ENCODE measurements at regions not wholly inside any gene's neighbourhood (a gene's known extent, or its start where the extent isn't known, plus 50 kb on each side); places are given as distances from the start of the nearest gene placed in this dataset.

DNA sequence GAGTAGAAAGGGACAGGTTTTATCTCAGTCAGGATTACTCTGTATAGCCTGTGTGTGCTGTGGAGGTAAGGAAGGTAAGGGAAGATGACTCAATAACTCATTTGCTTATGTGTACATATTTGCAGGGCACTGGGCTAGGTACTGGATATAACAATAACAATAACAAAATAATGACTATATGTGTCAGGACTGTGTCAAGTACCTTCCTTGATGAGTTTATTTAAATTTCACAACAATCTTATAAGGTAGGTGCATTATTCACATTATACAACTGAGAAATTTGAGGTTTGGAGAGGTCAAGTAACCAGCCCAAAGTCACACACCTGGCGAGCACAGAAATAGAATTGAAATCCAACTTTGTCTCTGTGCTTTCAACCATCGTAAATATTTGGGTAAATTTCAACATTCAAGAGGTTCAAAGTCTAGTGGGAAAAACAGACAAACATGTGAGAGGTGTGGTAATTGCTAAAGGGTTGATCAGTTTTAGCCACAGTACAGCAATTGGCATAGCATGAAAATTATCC is 131.8 kb downstream of the APIP start:
- no peak overlapping the region for H3K27ac ChIP-seq (ENCODE audit: insufficient read depth, low read length)
- in situ Hi-C loops (cut with MboI; ENCODE audit: low sequenced_read_pairs) (no loop called here), dilution Hi-C loops (cut with HindIII; ENCODE audit: low sequenced_read_pairs, unreplicated experiment) (no loop called here), intact Hi-C loops (cut with micrococcal nuclease) (no loop called here)
- CTCF ChIA-PET, result no interaction called here
- no peak overlapping the region for H3K4me3 ChIP-seq (ENCODE audit: insufficient read depth, low read depth, low read length)
- H4K8ac ChIP-seq (ENCODE audit: low read depth in 2 of 2, low read length in 2 of 2), result no peak overlapping the region
- no peaks in the 10 kb centered on the region for H3K9me3 ChIP-seq (ENCODE audit: control insufficient read depth, insufficient read depth, low read length)
- BruUV-seq (replicated peaks), result no TSS peak
- H3K4me1 ChIP-seq (ENCODE audit: control insufficient read depth, insufficient read depth, low read length), result peaks cover 5% of the 10 kb centered on the region; the same call in 1 of the 2 replicates
- no peak overlapping the region for H3K9ac ChIP-seq (ENCODE audit: low read depth, low read length)
- H2BK15ac ChIP-seq (ENCODE audit: low read depth, low read length), result no peak overlapping the region
- H3K79me1 ChIP-seq (ENCODE audit: low read depth in 1 of 2, low read length in 2 of 2), result no peaks in the 10 kb centered on the region
- H3K18ac ChIP-seq (ENCODE audit: low read depth, low read length), result no peak overlapping the region
- H4K20me1 ChIP-seq (ENCODE audit: insufficient read depth, low read length), result no peaks in the 10 kb centered on the region
- no peak overlapping the region for H3K56ac ChIP-seq (ENCODE audit: extremely low read depth, insufficient read depth, low read length)
- H3K27me3 ChIP-seq (ENCODE audit: control insufficient read depth, insufficient read depth, low read length), result no peaks in the 10 kb centered on the region
- H4K91ac ChIP-seq (ENCODE audit: insufficient read depth, low read depth, low read length), result no peak overlapping the region; the same call in 1 of the 2 replicates
- no peak for TF ChIP-seq MXI1 (IDR thresholded peaks at IDR 0.05; ENCODE audit: borderline replicate concordance, low read depth, low read length)
- TF ChIP-seq, protein P1, sequence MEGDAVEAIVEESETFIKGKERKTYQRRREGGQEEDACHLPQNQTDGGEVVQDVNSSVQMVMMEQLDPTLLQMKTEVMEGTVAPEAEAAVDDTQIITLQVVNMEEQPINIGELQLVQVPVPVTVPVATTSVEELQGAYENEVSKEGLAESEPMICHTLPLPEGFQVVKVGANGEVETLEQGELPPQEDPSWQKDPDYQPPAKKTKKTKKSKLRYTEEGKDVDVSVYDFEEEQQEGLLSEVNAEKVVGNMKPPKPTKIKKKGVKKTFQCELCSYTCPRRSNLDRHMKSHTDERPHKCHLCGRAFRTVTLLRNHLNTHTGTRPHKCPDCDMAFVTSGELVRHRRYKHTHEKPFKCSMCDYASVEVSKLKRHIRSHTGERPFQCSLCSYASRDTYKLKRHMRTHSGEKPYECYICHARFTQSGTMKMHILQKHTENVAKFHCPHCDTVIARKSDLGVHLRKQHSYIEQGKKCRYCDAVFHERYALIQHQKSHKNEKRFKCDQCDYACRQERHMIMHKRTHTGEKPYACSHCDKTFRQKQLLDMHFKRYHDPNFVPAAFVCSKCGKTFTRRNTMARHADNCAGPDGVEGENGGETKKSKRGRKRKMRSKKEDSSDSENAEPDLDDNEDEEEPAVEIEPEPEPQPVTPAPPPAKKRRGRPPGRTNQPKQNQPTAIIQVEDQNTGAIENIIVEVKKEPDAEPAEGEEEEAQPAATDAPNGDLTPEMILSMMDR (conservative IDR thresholded peaks at IDR 0.05; ENCODE audit: low read depth, low read length), result no peak
- TF ChIP-seq POLR2A (IDR thresholded peaks at IDR 0.05; ENCODE audit: low read depth, low read length), result no peak
- TF ChIP-seq, protein P2, sequence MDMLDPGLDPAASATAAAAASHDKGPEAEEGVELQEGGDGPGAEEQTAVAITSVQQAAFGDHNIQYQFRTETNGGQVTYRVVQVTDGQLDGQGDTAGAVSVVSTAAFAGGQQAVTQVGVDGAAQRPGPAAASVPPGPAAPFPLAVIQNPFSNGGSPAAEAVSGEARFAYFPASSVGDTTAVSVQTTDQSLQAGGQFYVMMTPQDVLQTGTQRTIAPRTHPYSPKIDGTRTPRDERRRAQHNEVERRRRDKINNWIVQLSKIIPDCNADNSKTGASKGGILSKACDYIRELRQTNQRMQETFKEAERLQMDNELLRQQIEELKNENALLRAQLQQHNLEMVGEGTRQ (IDR thresholded peaks at IDR 0.05; ENCODE audit: low read depth, low read length), result no peak
- TF ChIP-seq RAD21 (IDR thresholded peaks at IDR 0.05; ENCODE audit: low read length), result no peak
- TF ChIP-seq CHD1 (IDR thresholded peaks at IDR 0.05; ENCODE audit: low read depth, low read length), result no peak
- no peak for TF ChIP-seq MAFK (IDR thresholded peaks at IDR 0.05; ENCODE audit: low read depth, low read length)
- TF ChIP-seq BHLHE40 (IDR thresholded peaks at IDR 0.05; ENCODE audit: low read depth, low read length), result no peak
- TF ChIP-seq RFX5 (IDR thresholded peaks at IDR 0.05; ENCODE audit: low read depth, low read length), result no peak
- TF ChIP-seq RCOR1 (IDR thresholded peaks at IDR 0.05; ENCODE audit: insufficient replicate concordance, low read length), result no peak
- TF ChIP-seq MAZ (IDR thresholded peaks at IDR 0.05; ENCODE audit: borderline replicate concordance, low read depth, low read length), result no peak
- TF ChIP-seq SMC3 (IDR thresholded peaks at IDR 0.05; ENCODE audit: low read depth, low read length), result no peak
- TF ChIP-seq CEBPB (IDR thresholded peaks at IDR 0.05; ENCODE audit: low read depth, low read length), result no peak
- TF ChIP-seq FOS (IDR thresholded peaks at IDR 0.05; ENCODE audit: low read depth, low read length), result no peak
- no peak for TF ChIP-seq NFE2L2 (IDR thresholded peaks at IDR 0.05; ENCODE audit: low read depth, low read length)
- TF ChIP-seq, protein P3, sequence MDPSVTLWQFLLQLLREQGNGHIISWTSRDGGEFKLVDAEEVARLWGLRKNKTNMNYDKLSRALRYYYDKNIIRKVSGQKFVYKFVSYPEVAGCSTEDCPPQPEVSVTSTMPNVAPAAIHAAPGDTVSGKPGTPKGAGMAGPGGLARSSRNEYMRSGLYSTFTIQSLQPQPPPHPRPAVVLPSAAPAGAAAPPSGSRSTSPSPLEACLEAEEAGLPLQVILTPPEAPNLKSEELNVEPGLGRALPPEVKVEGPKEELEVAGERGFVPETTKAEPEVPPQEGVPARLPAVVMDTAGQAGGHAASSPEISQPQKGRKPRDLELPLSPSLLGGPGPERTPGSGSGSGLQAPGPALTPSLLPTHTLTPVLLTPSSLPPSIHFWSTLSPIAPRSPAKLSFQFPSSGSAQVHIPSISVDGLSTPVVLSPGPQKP (IDR thresholded peaks at IDR 0.05; ENCODE audit: borderline replicate concordance, low read depth, low read length), result no peak
- H2AK5ac ChIP-seq (ENCODE audit: low read depth, low read length), result no peak overlapping the region
- H2AFZ ChIP-seq (replicated peaks; ENCODE audit: low read length, poor library complexity), result no peak overlapping the region
- no peaks in the 10 kb centered on the region for H3K36me3 ChIP-seq (ENCODE audit: control insufficient read depth, insufficient read depth, low read length)
- no peak overlapping the region for H2BK20ac ChIP-seq (ENCODE audit: low read depth, low read length)
- no CpG with 5 or more reads among the region's 2 CpGs for WGBS, 2 experiments (ENCODE audit: extremely low coverage in 2 of 2, insufficient read length in 1 of 2)
- no peak overlapping the region for H3K4ac ChIP-seq (ENCODE audit: low read depth, low read length)
- H3K4me2 ChIP-seq (ENCODE audit: low read depth, low read length), result no peak overlapping the region
- POLR2A ChIA-PET (ENCODE audit: unreplicated experiment), result no interaction called here
- no peak overlapping the region for H2AK9ac ChIP-seq (replicated peaks; ENCODE audit: low read depth, low read length, poor library complexity)
- ATAC-seq (ENCODE audit: low read depth), result no peak
- no peak overlapping the region for H2BK120ac ChIP-seq (ENCODE audit: low read depth, low read length)
- no peak overlapping the region for H2BK5ac ChIP-seq (ENCODE audit: low read depth, low read length, poor library complexity, severe bottlenecking)
- H3K14ac ChIP-seq (replicated peaks; ENCODE audit: low read depth, low read length), result 0 out of 2 replicates have a peak overlapping the region, but pooled peaks have one; percentile 15
- peaks cover 4% of the 10 kb centered on the region; the same call in 1 of the 2 replicates for H3K9me1 ChIP-seq (ENCODE audit: insufficient read depth, low read length)
- no peak for DNase-seq
- H4K5ac ChIP-seq (ENCODE audit: low read depth, low read length), result no peak overlapping the region
- H3K23ac ChIP-seq (ENCODE audit: low read depth, low read length), result no peak overlapping the region
